Pancreas (tissue), 10 donors: ENCODE measurements at regions not wholly inside any gene's neighbourhood (a gene's known extent, or its start where the extent isn't known, plus 50 kb on each side); places are given as distances from the start of the nearest gene placed in this dataset.

Experiments used
- ATAC-seq, 4 donors: fragments of 200-7000 bp; cut with Tn5 transposase; one replicate each; pipeline versions ENCODE4 v1.8.0 to v1.9.1; 2020; ENCODE audit warnings: mild to moderate bottlenecking in 4 of 4, moderate library complexity in 4 of 4
- DNase-seq, 6 donors: peaks; one replicate each; pipeline ENCODE4 v3.0.0-alpha.2; 2020
- FAIRE-seq: peaks from 2 replicates; lab custom pipeline; 2012; peaks lifted over from hg19 to GRCh38; lab: Jason Lieb, UNC
- H3K27ac ChIP-seq, 4 donors: fragments of 200-600 bp; sonication (generic); 1 replicate in 3 of 4; 2 replicates in 1 of 4; pipeline versions ENCODE4 v1.5.0 to v1.8.0; 2020
- H3K27me3 ChIP-seq, 4 donors: fragments of 200-600 bp; one replicate each; pipeline ENCODE4 v1.8.0; 2021
- H3K36me3 ChIP-seq, 3 donors: fragments of 200-600 bp; sonication (generic) in 1 of 3; one replicate each; pipeline versions ENCODE4 v1.5.0 to v1.8.0; 2020 to 2021
- H3K4me1 ChIP-seq, 3 donors: fragments of 200-600 bp; one replicate each; pipeline ENCODE4 v1.8.0; 2021
- H3K4me3 ChIP-seq, 4 donors: fragments of 200-600 bp; sonication (generic) in 2 of 4; one replicate each; pipeline versions ENCODE4 v1.5.0 to v1.8.0; 2020 to 2021
- H3K9me3 ChIP-seq, 4 donors: fragments of 200-600 bp; one replicate each; pipeline ENCODE4 v1.8.0; 2021
- CTCF ChIP-seq, 4 donors: fragments of 200-600 bp; sonication (generic) in 3 of 4; IDR thresholded peaks; one replicate each; pipeline versions ENCODE4 v1.5.0 to v1.8.0; 2021; ENCODE audit warnings: antibody characterized with exemption in 4 of 4
- WGBS, 2 donors: extraction: QIAGEN DNeasy Blood & Tissue Kit; methylation state at CpG; one replicate each; pipeline ENCODE4 v1.1.7; 2013; 5-methylcytosine and 5-hydroxymethylcytosine counted together
- intact Hi-C, 3 donors: fragments of 100-400 bp; cut with DNase I; formaldehyde crosslinking; loops; one replicate each; pipeline versions ENCODE4 v1.11.1 to v1.14.2; 2022
- donor health status: healthy with polysubstance abuse.
- donor health status: DM: no; HTN: no; CAD: no; lungs with moderate emphysema.
- donor health status: DM: no; HTN: no; CAD: no.
- donor health status: control.
- donor health status: control.
- donor health status: Bipolar disorder and iron deficiency.
- donor health status: DM: yes; HTN: yes; CAD: no.
- donor health status: DM: no; HTN: no; CAD: no.
- donor health status: DM: no; HTN: no; CAD: no.
- donor health status: DM: yes; HTN: yes; CAD: no.

DNA sequence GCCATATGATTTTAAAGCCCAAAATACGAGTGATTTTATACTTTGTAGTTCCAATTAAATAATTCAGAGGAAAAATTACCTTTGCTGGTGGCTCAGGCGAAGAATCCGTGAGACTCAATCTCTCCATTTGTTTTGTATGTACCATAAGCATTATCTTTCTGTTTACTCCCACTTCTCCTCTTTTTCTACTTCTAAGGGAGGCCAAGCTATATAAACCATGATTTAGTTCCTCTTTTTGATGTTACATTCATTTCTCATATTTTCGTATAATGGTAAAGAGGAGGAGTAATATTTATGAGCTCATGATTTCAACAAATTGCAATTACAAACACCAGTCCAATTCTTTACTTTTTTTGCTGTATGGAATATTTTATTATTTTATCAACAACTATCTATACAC lies 50.6 kb upstream of the TES start:
- no peak for DNase-seq

More for the DNA sequence above, 50.6 kb upstream of the TES start:
- no peaks in the 10 kb centered on the region for H3K27me3 ChIP-seq
- H3K9me3 ChIP-seq, result no peaks in the 10 kb centered on the region
- ATAC-seq (no peak), FAIRE-seq (no peak)
- H3K4me3 ChIP-seq, result no peak overlapping the region
- intact Hi-C loops, result no loop called here
- no peaks in the 10 kb centered on the region for H3K4me1 ChIP-seq
- H3K36me3 ChIP-seq, result no peaks in the 10 kb centered on the region
- TF ChIP-seq CTCF (IDR thresholded peaks at IDR 0.05), result no peak
- 90 to 91% methylated on average over 4 of the region's 4 CpGs for WGBS, 2 donors
- H3K27ac ChIP-seq, result no peak overlapping the region
